GM12865 (cell line): ENCODE measurements at regions not wholly inside any gene's neighbourhood (a gene's known extent, or its start where the extent isn't known, plus 50 kb on each side); places are given as distances from the start of the nearest gene placed in this dataset.

ENCODE experiments used
- DNase-seq: peaks from one replicate; pipeline ENCODE4 v3.0.0; 2010; ENCODE audit warnings: low read depth
- H3K4me3 ChIP-seq: 2 replicates; pipeline ENCODE4 v1.5.1; 2011; ENCODE audit warnings: mild to moderate bottlenecking, low read depth, low read length, control low read depth
- TF ChIP-seq, protein P1 (sequence below): IDR thresholded peaks from 2 replicates; pipeline ENCODE4 v1.5.1; 2011; ENCODE audit warnings: low read length, control low read depth, low read depth, inconsistent platforms; ENCODE audit not compliant: insufficient read depth; ENCODE audit errors: missing control alignments

DNA sequence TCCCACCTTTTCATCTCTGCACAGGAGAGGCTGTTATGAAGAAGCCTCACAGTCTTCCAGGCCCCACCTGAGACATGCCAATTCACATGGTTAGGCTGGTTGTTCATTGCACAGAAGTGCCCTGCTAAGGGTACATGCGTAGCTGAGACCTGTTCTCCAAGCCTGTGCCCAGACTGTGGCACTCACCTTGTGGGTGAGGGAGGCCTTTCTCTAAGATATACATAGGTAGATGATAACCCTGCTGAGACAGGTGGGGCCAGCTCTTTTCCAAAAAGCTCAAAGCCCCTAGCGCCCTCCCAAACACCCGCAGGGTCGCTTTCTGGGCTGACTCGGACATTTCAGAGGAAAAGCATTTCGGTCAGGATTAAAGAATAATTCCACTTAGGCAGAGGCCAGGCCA, 53.5 kb upstream of the ZNF507 start:
- TF ChIP-seq, protein P1, sequence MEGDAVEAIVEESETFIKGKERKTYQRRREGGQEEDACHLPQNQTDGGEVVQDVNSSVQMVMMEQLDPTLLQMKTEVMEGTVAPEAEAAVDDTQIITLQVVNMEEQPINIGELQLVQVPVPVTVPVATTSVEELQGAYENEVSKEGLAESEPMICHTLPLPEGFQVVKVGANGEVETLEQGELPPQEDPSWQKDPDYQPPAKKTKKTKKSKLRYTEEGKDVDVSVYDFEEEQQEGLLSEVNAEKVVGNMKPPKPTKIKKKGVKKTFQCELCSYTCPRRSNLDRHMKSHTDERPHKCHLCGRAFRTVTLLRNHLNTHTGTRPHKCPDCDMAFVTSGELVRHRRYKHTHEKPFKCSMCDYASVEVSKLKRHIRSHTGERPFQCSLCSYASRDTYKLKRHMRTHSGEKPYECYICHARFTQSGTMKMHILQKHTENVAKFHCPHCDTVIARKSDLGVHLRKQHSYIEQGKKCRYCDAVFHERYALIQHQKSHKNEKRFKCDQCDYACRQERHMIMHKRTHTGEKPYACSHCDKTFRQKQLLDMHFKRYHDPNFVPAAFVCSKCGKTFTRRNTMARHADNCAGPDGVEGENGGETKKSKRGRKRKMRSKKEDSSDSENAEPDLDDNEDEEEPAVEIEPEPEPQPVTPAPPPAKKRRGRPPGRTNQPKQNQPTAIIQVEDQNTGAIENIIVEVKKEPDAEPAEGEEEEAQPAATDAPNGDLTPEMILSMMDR = no peak
- no peak overlapping the region for H3K4me3 ChIP-seq
- DNase-seq = no peak

DNA sequence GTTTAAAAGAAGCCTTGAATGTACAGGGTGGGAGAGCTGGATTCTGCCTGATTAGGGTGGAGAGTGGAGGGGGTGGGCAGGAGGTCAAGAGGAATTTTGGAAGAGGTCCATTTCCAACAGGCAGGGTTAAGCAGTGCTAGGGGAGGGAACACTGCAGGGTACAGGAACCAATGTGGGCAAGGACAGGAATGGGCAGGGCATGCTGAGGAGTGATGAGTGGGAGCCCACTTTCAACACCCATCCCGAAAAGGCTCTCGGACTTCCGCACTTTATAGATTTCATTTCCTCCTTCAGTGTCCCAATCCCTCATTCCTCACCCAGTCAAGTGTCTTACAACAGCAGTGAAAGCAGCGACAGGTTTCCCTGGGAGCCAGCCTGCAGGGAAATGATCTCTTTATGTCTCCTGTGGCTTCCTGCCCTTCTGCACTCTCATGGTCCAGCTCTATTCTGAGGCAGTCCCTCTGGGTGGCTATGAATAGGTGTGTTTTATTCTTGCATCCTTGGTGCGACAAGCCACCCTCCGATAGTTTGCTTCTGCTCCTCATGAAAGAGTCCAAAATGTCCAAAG, 50.5 kb upstream of the ZNF507 start:
- DNase-seq = no peak
- no peak overlapping the region for H3K4me3 ChIP-seq
- TF ChIP-seq, protein P1 = no peak
